Caki2 (cell line): ENCODE measurements at regions not wholly inside any gene's neighbourhood (a gene's known extent, or its start where the extent isn't known, plus 50 kb on each side); places are given as distances from the start of the nearest gene placed in this dataset.

Experiments
- DNase-seq: peaks from one replicate; pipeline ENCODE4 v3.0.0-alpha.2; 2015; ENCODE audit warnings: low read depth
- in situ Hi-C: cut with HindIII; loops from 2 replicates; pipeline ENCODE4 v1.10.0; 2016; ENCODE audit warnings: low sequenced_read_pairs, low pct_unique_long_range_greater_than_20kb, mixed read lengths

DNA sequence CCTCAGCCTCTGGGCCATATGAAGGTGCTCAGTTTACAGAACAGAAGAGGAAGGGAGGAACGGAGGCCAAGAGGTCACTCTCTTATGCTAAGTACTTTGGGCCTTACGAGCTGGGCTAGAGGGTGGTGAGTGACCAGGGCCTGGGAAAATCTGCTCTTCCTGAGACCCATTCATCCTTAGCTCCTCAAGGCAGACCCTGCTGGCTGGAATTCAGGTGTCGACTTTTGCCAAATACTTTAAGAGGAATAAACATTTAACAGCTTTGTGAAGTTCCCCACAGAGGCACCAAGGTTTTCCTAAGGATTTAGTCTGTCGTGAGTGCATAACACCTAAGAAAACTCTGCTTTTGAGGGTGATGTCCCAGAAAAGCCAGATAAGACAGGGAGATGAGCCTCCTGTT is 129.7 kb upstream of the SIX2 start:
- no peak for DNase-seq
- in situ Hi-C loops: no loop called here

DNA sequence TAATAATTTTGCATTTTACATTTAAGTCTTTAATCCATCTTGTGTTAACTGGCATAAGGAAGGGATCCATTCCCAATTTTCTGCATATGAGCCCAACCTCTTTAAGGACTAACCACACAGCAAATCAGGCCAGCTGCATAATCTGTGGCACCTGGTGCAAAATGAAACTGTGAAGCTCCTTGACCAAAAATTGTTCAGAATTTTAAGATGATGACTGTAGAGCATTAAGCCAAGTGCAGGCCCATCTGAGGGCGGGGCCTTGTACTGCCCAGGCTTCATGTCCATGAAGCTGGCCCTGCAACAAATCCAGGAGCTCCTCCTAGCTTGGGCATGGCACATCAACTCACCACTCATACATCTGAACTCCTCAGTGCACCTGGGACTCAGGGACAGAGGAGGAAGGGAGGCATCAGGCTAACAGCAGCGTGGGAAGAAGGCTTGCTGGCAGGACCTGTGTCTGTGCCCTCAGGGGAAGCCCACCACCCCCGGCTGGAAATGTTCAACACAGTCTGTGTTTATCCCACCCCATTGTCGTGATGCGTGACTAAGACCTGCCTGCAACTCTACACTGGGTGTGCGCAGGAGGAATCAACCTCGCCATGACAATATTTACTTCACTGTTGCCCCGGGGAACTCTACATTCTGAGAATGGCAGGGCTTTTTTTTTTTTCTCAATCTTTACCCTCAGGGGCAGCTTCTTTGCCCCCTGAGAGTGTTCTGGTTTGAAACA is 128.9 kb upstream of the SIX2 start:
- DNase-seq: no peak
- in situ Hi-C loops: no loop called here

- in situ Hi-C loops: no loop called here
- no peak for DNase-seq
These were observed 125.5 kb upstream of the SIX2 start for GRCh38 chr2:45134726-45135125.

DNA sequence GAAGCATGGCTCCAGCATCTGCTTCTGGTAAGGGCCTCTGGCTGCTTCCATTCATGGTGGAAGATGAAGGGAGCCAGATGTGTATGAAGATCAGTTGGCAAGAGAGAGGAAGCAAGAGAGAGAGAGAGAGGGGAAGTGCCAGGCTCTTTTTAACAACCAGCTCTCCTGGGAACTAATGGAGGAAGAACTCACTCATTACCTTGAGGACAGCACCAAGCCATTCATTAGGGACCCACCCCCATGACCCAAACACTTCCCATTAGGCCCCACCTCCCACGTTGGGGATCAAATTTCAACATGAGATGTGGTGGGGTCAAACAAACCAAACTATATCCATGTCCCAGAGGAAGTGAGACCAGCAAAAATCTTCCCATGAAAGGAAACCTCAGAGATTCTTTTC is 124.8 kb upstream of the SIX2 start:
- DNase-seq: no peak
- in situ Hi-C loops: no loop called here

GRCh38 chr2:45132551-45132950 is 123.3 kb upstream of the SIX2 start:
- no peak for DNase-seq
- in situ Hi-C loops: no loop called here

- DNase-seq: no peak
- in situ Hi-C loops: no loop called here
These were observed 122.3 kb upstream of the SIX2 start for GRCh38 chr2:45131587-45131986.

DNA sequence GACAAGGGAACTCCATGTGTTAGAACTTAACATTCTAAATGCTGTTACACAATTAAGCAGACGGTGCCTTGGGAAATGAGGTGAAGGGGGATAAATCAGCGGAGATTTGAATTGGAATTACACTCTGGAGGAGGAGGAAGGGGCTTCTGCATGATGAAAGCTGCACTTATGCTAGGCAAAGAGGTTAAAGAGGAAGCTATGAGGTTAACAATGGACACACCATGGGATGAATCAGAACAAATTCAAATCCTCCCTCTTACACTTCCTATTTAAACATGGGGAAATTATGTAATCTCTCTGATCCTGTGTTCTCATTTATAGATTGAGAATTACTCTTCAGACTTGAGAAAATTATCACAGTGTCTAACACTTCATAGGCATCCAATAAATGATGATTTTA is 121.5 kb upstream of the SIX2 start:
- DNase-seq: no peak
- in situ Hi-C loops: no loop called here

GRCh38 chr2:45128580-45128997 is 119.3 kb upstream of the SIX2 start:
- in situ Hi-C loops: no loop called here
- peak; percentile 82 for DNase-seq

DNA sequence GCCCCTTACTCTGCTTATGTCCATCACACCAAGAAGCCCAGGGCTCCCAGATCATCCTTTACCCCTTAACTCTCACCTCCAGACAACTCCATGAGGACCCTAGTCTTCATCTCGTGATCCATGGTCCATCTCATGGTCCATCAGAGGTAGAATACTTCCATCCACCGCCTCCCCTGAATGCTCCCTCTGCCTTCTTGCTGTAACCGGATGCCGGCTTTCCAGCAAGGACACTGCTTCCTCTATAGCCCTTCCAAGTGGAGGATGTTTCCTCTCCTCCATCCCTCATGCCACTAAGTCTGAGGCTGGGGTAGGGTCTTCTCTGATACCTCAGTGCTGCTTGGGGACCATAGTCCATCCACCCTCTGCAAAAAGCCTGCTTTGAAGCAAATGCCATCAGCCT is 118.6 kb upstream of the SIX2 start:
- in situ Hi-C loops: no loop called here
- no peak for DNase-seq

DNA sequence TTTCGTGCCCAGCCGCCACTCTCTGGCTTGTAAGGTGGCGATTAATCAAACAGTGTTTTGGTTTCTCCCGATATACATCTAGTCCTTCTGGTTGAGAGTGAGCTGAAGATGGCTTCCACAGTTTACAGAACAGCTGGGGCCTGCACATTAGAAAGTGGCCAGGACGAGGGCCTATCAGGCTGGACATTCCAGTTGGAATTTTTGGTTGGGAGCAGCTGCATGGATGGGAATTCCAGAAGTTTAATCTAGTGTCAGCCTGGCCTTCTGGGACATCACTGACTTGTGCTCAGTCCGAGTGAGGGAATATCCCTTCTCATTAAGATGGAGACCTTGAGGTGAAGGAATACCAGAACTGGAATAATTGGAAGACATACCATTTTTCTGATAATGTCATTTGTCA is 118.1 kb upstream of the SIX2 start:
- no peak for DNase-seq
- in situ Hi-C loops: no loop called here

DNA sequence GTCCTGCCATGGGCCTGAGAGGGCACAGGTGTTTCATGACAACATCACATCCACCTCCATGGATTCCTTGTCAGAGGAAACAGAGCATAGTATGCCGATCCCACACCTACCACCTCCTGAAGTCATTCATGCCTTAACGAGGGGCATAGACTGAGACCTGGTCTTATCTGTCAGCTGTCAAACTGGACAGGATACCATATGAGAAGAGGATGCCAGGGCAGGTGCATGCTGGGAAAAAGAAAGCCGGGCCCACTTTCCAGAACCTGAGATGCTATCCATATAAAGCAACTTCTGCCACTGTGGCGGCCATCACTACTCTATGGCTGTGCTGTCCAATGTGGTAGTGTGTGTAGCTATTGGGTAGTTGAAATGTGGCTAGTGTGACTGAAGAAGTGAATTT is 116.0 kb upstream of the SIX2 start:
- in situ Hi-C loops: no loop called here
- no peak for DNase-seq

DNA sequence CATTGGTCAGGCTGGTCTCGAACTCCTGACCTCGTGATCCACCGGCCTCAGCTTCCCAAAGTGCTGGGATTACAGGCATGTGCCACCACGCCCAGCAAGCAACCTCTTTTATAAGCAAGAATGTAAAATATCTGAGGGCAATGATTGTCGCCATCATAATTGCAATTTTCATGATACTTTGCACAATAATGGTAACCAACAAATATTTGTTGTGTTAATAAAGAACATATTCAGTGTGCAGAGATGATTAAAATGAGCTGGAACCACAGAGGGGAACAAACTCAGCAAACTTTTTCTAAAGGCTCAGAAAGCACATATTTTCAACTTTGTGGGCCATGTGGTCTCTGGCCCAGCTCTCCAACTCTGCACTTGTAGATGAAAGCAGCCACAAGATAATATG is 115.2 kb upstream of the SIX2 start:
- in situ Hi-C loops: no loop called here
- no peak for DNase-seq

- DNase-seq: peak; percentile 36
- in situ Hi-C loops: no loop called here
These were observed 114.4 kb upstream of the SIX2 start for GRCh38 chr2:45123521-45124191.

GRCh38 chr2:45123065-45123464 is 113.8 kb upstream of the SIX2 start:
- no peak for DNase-seq
- in situ Hi-C loops: no loop called here

DNA sequence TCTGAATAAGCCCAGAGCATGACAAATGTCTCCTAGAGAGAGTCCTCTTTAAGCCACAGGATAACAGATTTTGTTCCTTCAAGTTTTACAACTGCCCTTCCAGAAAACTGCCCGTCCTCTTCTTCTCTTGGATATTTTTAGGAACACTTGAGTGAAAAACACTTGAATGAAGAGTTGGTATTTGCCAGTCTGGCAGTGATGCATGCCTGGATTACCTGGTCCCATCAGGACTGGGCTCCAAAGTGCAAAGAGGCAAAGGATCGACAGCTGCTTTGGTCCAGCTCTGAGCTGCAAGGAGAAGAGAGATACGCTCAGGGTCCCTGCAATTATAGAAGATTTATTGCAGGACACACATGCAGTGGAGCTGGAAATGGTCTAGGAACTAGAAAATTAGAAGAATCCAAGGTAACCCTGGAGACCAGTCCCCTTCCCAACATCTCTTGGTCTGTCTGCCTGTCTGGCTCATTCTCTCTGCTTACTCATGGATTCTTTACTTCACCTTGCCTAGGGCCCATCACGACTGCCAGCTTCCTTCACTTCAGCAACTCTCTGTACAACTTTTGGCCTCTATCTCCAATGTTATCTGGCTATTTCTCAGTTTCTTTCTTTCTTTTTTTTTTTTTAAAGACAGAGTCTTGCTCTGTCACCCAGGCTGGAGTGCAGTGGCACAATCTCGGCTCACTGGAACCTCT is 112.1 kb upstream of the SIX2 start:
- in situ Hi-C loops: no loop called here
- DNase-seq: peak; percentile 14

DNA sequence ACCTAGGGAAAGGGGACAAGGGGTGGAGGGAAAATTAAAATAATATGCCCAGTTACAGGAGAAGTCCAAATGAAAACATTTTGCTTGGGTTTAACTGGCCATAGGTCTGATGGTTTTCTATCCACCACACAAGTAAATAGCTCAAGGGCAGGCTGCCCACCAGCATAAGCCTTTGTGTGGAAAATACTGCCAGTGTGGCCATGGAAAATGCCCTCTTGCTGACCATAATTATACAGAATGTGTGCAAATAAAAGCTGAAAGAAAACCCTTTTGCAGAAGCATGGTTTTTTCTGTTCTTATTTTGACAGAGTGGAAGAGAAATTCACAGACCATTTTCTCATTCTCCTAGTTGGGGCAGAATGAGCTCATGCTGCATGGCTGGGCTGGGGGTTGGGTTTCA is 111.3 kb upstream of the SIX2 start:
- peak; percentile 72 for DNase-seq

GRCh38 chr2:45119855-45120254 is 110.6 kb upstream of the SIX2 start:
- in situ Hi-C loops: no loop called here
- DNase-seq: peak; percentile 91

More for the DNA sequence above, 111.3 kb upstream of the SIX2 start:
- in situ Hi-C loops: no loop called here

DNA sequence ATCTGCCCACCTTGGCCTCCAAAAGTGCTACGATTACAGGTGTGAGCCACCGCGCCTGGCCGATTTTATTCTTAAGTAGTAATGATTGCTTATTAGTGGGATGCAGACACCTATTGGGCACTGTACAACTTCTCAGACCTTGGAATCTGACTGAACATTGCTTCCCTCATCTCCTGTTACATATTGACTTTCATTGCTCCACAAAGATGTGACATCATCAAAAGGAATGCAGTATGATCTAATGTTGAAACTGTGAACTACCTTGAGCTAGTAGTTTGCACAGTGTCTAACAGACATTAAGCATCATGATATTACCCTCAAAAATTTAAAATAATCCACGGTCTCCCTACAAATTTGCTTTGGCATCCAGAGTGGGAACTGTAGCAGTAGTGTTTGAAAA is 109.8 kb upstream of the SIX2 start:
- peak; percentile 84 for DNase-seq
- in situ Hi-C loops: no loop called here

DNA sequence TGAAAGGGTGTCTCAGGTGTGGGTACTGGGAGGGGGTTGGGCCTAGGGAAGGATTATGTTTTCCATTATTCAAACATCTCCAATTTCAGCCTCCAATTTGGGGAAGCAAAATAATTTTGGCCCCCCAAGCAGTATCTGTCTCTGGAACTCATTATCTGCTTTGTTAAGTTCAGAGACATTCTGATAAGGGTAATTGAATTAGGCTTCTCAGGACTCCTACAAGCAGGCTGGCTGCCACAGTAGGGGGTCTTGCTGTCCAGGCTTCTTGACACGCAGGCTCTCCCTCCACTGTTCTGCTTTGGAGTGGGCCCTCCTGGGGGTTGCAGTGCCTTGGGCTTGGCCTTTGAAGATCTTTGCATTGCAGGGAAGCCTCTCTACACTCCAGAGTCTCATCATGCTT is 108.1 kb upstream of the SIX2 start:
- in situ Hi-C loops: no loop called here
- DNase-seq: no peak

DNA sequence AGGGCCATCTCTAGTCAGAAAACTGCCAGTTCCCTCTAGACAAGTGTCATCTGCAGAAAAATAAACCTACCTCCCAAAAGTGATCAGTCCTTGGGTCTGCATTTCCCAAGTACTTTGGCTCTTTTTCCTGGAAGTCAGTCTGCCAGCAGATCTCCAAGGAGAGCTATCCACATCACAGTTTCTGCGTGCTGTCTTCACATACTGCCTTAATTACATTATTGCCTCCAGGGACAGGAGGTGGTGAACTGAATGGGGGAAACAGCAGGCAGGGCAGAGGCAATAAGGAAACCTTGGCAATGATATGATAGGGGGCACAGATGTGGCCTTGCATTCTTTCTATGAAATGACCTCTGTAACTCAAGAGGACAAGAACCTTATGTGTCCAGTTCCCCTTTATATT is 105.9 kb upstream of the SIX2 start:
- DNase-seq: no peak
- in situ Hi-C loops: no loop called here
